GM12878 (cell line): ENCODE measurements at regions not wholly inside any gene's neighbourhood (a gene's known extent, or its start where the extent isn't known, plus 50 kb on each side); places are given as distances from the start of the nearest gene placed in this dataset.

ENCODE experiments used
- ATAC-seq: fragments of 200-7000 bp; cut with Tn5 transposase; 3 replicates; pipeline ENCODE4 v1.9.1; 2020; ENCODE audit warnings: mild to moderate bottlenecking, moderate library complexity
- BruUV-seq: library from RNA; stranded (reverse); fragments of 400-500 nt; replicated peaks from 2 replicates; lab custom pipeline; 2021; lab: Mats Ljungman, UMichigan
- CTCF ChIA-PET: fragments of 300-600 bp; sonication (Branson Sonifier 250); formaldehyde crosslinking; extraction: SDS; loops from one replicate; lab custom pipeline; 2021; ENCODE audit warnings: inconsistent platforms; lab: Yijun Ruan, JAX
- POLR2A ChIA-PET: fragments of 350-600 bp; formaldehyde crosslinking; extraction: SDS; loops from one replicate; lab custom pipeline; 2021; ENCODE audit warnings: inconsistent platforms; lab: Charles Lee
- RAD21 ChIA-PET: fragments of 300-600 bp; sonication (Branson Sonifier 250); formaldehyde crosslinking; loops from one replicate; lab custom pipeline; 2023; ENCODE audit warnings: antibody characterized with exemption; ENCODE audit not compliant: unreplicated experiment; lab: Charles Lee
- SMC1A ChIA-PET: fragments of 300-600 bp; sonication (Branson Sonifier 250); formaldehyde crosslinking; loops from one replicate; lab custom pipeline; 2023; ENCODE audit not compliant: unreplicated experiment, uncharacterized antibody; lab: Charles Lee
- DNase-seq: peaks from one replicate; pipeline ENCODE4 v3.0.0-alpha.2; 2011; ENCODE audit warnings: low read depth, low spot score
- FAIRE-seq: peaks from 3 replicates; lab custom pipeline; 2011; peaks lifted over from hg19 to GRCh38; lab: Jason Lieb, UNC
- H2AFZ ChIP-seq: 2 replicates; pipeline ENCODE4 v1.6.0; 2011; ENCODE audit warnings: low read depth, low read length, control low read depth; ENCODE audit not compliant: control insufficient read depth
- H3K27ac ChIP-seq: 2 replicates; pipeline ENCODE4 v1.5.1; 2011; ENCODE audit warnings: control low read depth; ENCODE audit not compliant: control insufficient read depth, insufficient read depth
- H3K27me3 ChIP-seq, 2 experiments: replicated peaks in 1 of 2; 2 replicates each; pipeline versions ENCODE4 v1.6.0 to v1.6.1; 2011; ENCODE audit warnings: low read length in 1 of 2; ENCODE audit not compliant: control insufficient read depth in 2 of 2, insufficient read depth in 2 of 2
- H3K36me3 ChIP-seq, 2 experiments: 2 replicates each; pipeline ENCODE4 v1.5.1; 2011; ENCODE audit warnings: low read length in 1 of 2; ENCODE audit not compliant: control insufficient read depth in 2 of 2, insufficient read depth in 2 of 2
- H3K4me1 ChIP-seq: 2 replicates; pipeline ENCODE4 v1.6.1; 2011; ENCODE audit warnings: mild to moderate bottlenecking, low read length, moderate library complexity, mixed read lengths; ENCODE audit not compliant: control insufficient read depth, insufficient read depth
- H3K4me2 ChIP-seq: 2 replicates; pipeline ENCODE4 v1.6.0; 2011; ENCODE audit warnings: control low read depth; ENCODE audit not compliant: control insufficient read depth, insufficient read depth
- H3K4me3 ChIP-seq: fragments of 200-600 bp; sonication (generic); 2 replicates; pipeline ENCODE4 v1.5.1; 2016
- H3K79me2 ChIP-seq: 2 replicates; pipeline ENCODE4 v1.6.0; 2011; ENCODE audit warnings: low read length; ENCODE audit not compliant: control insufficient read depth, insufficient read depth
- H3K9ac ChIP-seq: 2 replicates; pipeline ENCODE4 v1.8.0; 2011; ENCODE audit warnings: low read length, control low read depth, mixed read lengths; ENCODE audit not compliant: control insufficient read depth, insufficient read depth
- H3K9me3 ChIP-seq: replicated peaks from 3 replicates; pipeline ENCODE4 v1.5.1; 2011; ENCODE audit warnings: mild to moderate bottlenecking, low read length; ENCODE audit not compliant: control insufficient read depth, insufficient read depth
- H4K20me1 ChIP-seq: 2 replicates; pipeline ENCODE4 v1.6.0; 2011; ENCODE audit not compliant: control insufficient read depth, insufficient read depth
- ASH2L ChIP-seq: fragments of 300-600, 200-600 bp; sonication (generic); IDR thresholded peaks from 2 replicates; pipeline ENCODE4 v1.6.1; 2017; ENCODE audit warnings: low read depth, mild to moderate bottlenecking, borderline replicate concordance
- CBX3 ChIP-seq: fragments of 200-600 bp; sonication (generic); IDR thresholded peaks from 2 replicates; pipeline ENCODE4 v1.6.1; 2016; ENCODE audit warnings: low read depth, borderline replicate concordance
- CHD4 ChIP-seq: fragments of 200-600 bp; sonication (generic); IDR thresholded peaks from 2 replicates; pipeline ENCODE4 v1.6.1; 2016; ENCODE audit warnings: mild to moderate bottlenecking
- CUX1 ChIP-seq: IDR thresholded peaks from 2 replicates; pipeline ENCODE4 v1.6.1; 2012; ENCODE audit warnings: improper control_type of control experiment, low read depth, low read length; ENCODE audit not compliant: insufficient replicate concordance
- E2F8 ChIP-seq: fragments of 450-650 bp; IDR thresholded peaks from 2 replicates; pipeline ENCODE4 v1.6.1; 2018; ENCODE audit warnings: mild to moderate bottlenecking, low read depth, moderate library complexity; ENCODE audit not compliant: partially characterized antibody
- TCF7 ChIP-seq: IDR thresholded peaks from 2 replicates; pipeline ENCODE4 v1.6.1; 2014; ENCODE audit warnings: antibody characterized with exemption, borderline replicate concordance
- ZBTB40 ChIP-seq: fragments of 450-650 bp; IDR thresholded peaks from 2 replicates; pipeline ENCODE4 v1.6.1; 2016; ENCODE audit warnings: mild to moderate bottlenecking, moderate library complexity, borderline replicate concordance
- WGBS: methylation state at CpG from one replicate; pipeline ENCODE4 v1.1.6; 2016; ENCODE audit warnings: low lambda C conversion rate; ENCODE audit not compliant: insufficient replicate concordance, insufficient coverage; ENCODE audit errors: missing lambda C conversion rate; 5-methylcytosine and 5-hydroxymethylcytosine counted together
- in situ Hi-C: fragments of 300-500 bp; cut with MboI; formaldehyde crosslinking; loops from 9 replicates; pipeline ENCODE4 v1.14.3; 2018; ENCODE audit warnings: mixed read lengths
- intact Hi-C: fragments of 100-400 bp; cut with micrococcal nuclease; formaldehyde crosslinking; loops from one replicate; pipeline ENCODE4 v1.14.2; 2022; ENCODE audit not compliant: unreplicated experiment

- no peaks in the 10 kb centered on the region for H3K79me2 ChIP-seq
- no peak overlapping the region for H3K4me2 ChIP-seq
- no peaks in the 10 kb centered on the region for H3K36me3 ChIP-seq
- ATAC-seq (no peak), DNase-seq (no peak), FAIRE-seq (no peak)
- no peak overlapping the region for H2AFZ ChIP-seq
- no peaks in the 10 kb centered on the region; a peak in 1 of 4 replicates for H3K27me3 ChIP-seq
- no peak overlapping the region for H3K9ac ChIP-seq
- in situ Hi-C loops = no loop called here
- H3K4me1 ChIP-seq = no peaks in the 10 kb centered on the region; the same call in 1 of the 2 replicates
- no TSS peak for BruUV-seq
- ChIA-PET CTCF (interaction anchor here (0.6 to 0.7 kb wide), 2 partner anchors 155 to 654 kb away, joined by 3 read pairs; no protein-coding TSS in a partner anchor), POLR2A (no interaction called here), RAD21 (no interaction called here), SMC1A (no interaction called here)
- no peak overlapping the region for H3K4me3 ChIP-seq
- no peak overlapping the region for H3K27ac ChIP-seq
- H4K20me1 ChIP-seq = no peaks in the 10 kb centered on the region
- intact Hi-C loops = no loop called here
- WGBS = 0% methylated on average over 1 of the region's 1 CpG
- no peaks in the 10 kb centered on the region; the same call in 2 of the 3 replicates for H3K9me3 ChIP-seq
- TF ChIP-seq CHD4 (no peak), E2F8 (no peak), ASH2L (no peak), TCF7 (no peak), ZBTB40 (no peak), CBX3 (no peak), CUX1 (no peak)
These were observed 150.8 kb downstream of the SOX9 start for GRCh38 chr17:72271603-72272002.
